ENCODE measurements at regions not wholly inside any gene's neighbourhood (a gene's known extent, or its start where the extent isn't known, plus 50 kb on each side); places are given as distances from the start of the nearest gene placed in this dataset.
"Not testable (repeated sequence)": the region's sequence is repeated elsewhere in the genome, so short reads cannot be mapped to it uniquely, and the experiment has no call there.

GRCh38 chr7:16266470-16266869, 154.9 kb downstream of the CRPPA start:
- TF ChIP-seq CTCF (IDR thresholded peaks at IDR 0.05); POLR2AphosphoS5 (IDR thresholded peaks at IDR 0.05; ENCODE audit: low read depth, low read length): not testable (repeated sequence)

Data from Panc1 (cell line).